Astrocyte (in vitro differentiated cells and primary cell): ENCODE measurements at regions not wholly inside any gene's neighbourhood (a gene's known extent, or its start where the extent isn't known, plus 50 kb on each side); places are given as distances from the start of the nearest gene placed in this dataset.

Experiments used
- CTCF ChIP-seq: IDR thresholded peaks from 2 replicates; pipeline ENCODE4 v1.5.1; 2011; ENCODE audit warnings: low read depth, mild to moderate bottlenecking, inconsistent platforms, low read length, moderate library complexity; ENCODE audit not compliant: insufficient read depth
- EZH2 ChIP-seq: IDR thresholded peaks from 2 replicates; pipeline ENCODE4 v1.6.1; 2012; ENCODE audit warnings: mild to moderate bottlenecking, low read length, inconsistent platforms; ENCODE audit not compliant: insufficient read depth

- TF ChIP-seq CTCF (no peak), EZH2 (no peak)
Measured at GRCh38 chr18:25493401-25493800, 141.4 kb upstream of the ZNF521 start.
